Dendritic cell treated with granulocyte-macrophage colony-stimulating factor and Interleukin-4, amounts not matched to agents 40 ng/mL and 50 ng/mL, for 4 days (primary cell): ENCODE measurements at regions not wholly inside any gene's neighbourhood (a gene's known extent, or its start where the extent isn't known, plus 50 kb on each side); places are given as distances from the start of the nearest gene placed in this dataset.

Experiments used
- H3K27ac Mint-ChIP-seq: one replicate; pipeline ENCODE4 v1.8.0; 2022; ENCODE audit warnings: mild to moderate bottlenecking, mixed read lengths
- H3K27me3 Mint-ChIP-seq: one replicate; pipeline ENCODE4 v1.8.0; 2022; ENCODE audit warnings: mild to moderate bottlenecking, mixed read lengths
- H3K36me3 Mint-ChIP-seq: one replicate; pipeline ENCODE4 v1.8.0; 2022; ENCODE audit warnings: low read depth, mixed read lengths
- H3K4me1 Mint-ChIP-seq: one replicate; pipeline ENCODE4 v1.8.0; 2022; ENCODE audit warnings: low read depth, mixed read lengths
- H3K4me3 Mint-ChIP-seq: one replicate; pipeline ENCODE4 v1.8.0; 2022; ENCODE audit warnings: mild to moderate bottlenecking, moderate library complexity, mixed read lengths
- H3K9me3 Mint-ChIP-seq: one replicate; pipeline ENCODE4 v1.8.0; 2022; ENCODE audit warnings: mixed read lengths
- intact Hi-C: fragments of 100-400 bp; cut with micrococcal nuclease; formaldehyde crosslinking; loops from one replicate; pipeline ENCODE4 v1.15.0; 2022

- H3K27me3 Mint-ChIP-seq, result peaks cover 2% of the 10 kb centered on the region
- H3K27ac Mint-ChIP-seq, result no peak overlapping the region
- no peaks in the 10 kb centered on the region for H3K36me3 Mint-ChIP-seq
- H3K4me1 Mint-ChIP-seq, result no peaks in the 10 kb centered on the region
- H3K9me3 Mint-ChIP-seq, result peaks cover 9% of the 10 kb centered on the region
- intact Hi-C loops, result no loop called here
- H3K4me3 Mint-ChIP-seq, result no peak overlapping the region
Observed at GRCh38 chr18:1468550-1468949, 563.9 kb downstream of the ADCYAP1 start.

- Mint-ChIP-seq H3K9me3 (no peaks in the 10 kb centered on the region), H3K27ac (no peak overlapping the region), H3K36me3 (no peaks in the 10 kb centered on the region), H3K4me1 (no peaks in the 10 kb centered on the region), H3K4me3 (no peak overlapping the region), H3K27me3 (peaks cover 2% of the 10 kb centered on the region)
- intact Hi-C loops, result no loop called here
Observed at GRCh38 chr18:1475867-1476266, 571.2 kb downstream of the ADCYAP1 start.

DNA sequence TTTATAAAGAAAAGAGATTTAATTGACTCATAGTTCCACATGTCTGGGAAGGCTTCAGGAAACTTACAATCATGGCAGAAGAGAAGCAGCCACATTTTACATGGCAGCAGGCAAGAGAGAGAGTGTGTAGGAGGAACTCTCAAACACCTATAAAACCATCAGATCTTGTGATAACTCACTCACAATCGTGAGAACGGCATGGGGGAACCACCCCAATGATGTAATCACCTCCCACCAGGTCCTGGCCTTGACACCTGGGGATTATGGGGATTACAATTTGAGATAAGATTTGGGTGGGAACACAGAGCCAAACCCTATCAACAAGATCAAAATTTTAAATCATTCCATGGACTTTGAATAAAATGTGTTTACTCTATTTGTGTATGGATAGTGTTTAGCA lies 575.6 kb downstream of the ADCYAP1 start:
- H3K4me1 Mint-ChIP-seq, result no peaks in the 10 kb centered on the region
- H3K27ac Mint-ChIP-seq, result no peak overlapping the region
- H3K27me3 Mint-ChIP-seq, result no peaks in the 10 kb centered on the region
- H3K4me3 Mint-ChIP-seq, result no peak overlapping the region
- H3K9me3 Mint-ChIP-seq, result no peaks in the 10 kb centered on the region
- H3K36me3 Mint-ChIP-seq, result no peaks in the 10 kb centered on the region
- intact Hi-C loops, result no loop called here

DNA sequence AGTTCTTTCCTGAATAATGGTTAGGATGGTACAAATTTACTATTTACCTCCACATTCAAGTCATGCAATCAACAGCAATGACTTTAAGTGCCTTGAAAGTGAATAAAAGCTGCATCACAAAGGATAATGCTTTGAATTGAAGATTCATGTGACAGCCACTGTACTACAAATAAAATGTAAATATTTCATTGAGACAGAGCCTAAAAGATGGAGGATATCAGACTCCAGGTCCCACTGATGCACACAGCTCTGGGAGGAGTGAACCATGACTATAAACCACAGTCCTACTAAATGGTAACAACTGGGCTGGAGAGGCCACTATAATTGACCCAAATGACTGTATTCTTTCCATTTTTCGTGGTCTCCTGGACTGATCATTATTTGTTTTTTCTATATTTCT lies 576.9 kb downstream of the ADCYAP1 start:
- no peaks in the 10 kb centered on the region for H3K4me1 Mint-ChIP-seq
- H3K4me3 Mint-ChIP-seq, result no peak overlapping the region
- H3K27me3 Mint-ChIP-seq, result no peaks in the 10 kb centered on the region
- H3K27ac Mint-ChIP-seq, result no peak overlapping the region
- no peaks in the 10 kb centered on the region for H3K36me3 Mint-ChIP-seq
- intact Hi-C loops, result no loop called here
- H3K9me3 Mint-ChIP-seq, result no peaks in the 10 kb centered on the region

DNA sequence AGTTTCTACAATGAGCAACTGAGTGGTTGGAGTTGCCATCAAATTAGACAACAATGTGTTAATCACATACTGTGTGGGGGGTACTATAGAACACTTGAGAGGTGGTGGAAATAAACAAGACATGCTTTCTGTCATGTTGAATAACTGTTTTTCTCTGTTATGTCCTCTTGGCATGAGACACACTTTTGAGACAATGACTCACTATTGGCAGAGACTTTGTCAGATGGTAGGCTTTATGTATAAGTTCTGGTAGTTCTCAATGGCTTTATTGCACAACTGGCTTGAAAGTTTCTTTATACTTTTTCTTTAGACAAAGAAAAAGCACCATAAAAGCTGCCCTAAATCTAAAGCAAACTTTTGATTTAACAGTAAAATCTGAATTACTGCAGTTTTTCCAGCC lies 578.7 kb downstream of the ADCYAP1 start:
- Mint-ChIP-seq H3K27ac (no peak overlapping the region), H3K9me3 (no peaks in the 10 kb centered on the region), H3K4me1 (no peaks in the 10 kb centered on the region), H3K27me3 (no peaks in the 10 kb centered on the region), H3K36me3 (no peaks in the 10 kb centered on the region), H3K4me3 (no peak overlapping the region)
- intact Hi-C loops, result no loop called here

- Mint-ChIP-seq H3K27ac (no peak overlapping the region), H3K4me3 (no peak overlapping the region), H3K27me3 (no peaks in the 10 kb centered on the region), H3K36me3 (no peaks in the 10 kb centered on the region), H3K4me1 (no peaks in the 10 kb centered on the region), H3K9me3 (no peaks in the 10 kb centered on the region)
- intact Hi-C loops, result no loop called here
Observed at GRCh38 chr18:1487457-1487856, 582.8 kb downstream of the ADCYAP1 start.

DNA sequence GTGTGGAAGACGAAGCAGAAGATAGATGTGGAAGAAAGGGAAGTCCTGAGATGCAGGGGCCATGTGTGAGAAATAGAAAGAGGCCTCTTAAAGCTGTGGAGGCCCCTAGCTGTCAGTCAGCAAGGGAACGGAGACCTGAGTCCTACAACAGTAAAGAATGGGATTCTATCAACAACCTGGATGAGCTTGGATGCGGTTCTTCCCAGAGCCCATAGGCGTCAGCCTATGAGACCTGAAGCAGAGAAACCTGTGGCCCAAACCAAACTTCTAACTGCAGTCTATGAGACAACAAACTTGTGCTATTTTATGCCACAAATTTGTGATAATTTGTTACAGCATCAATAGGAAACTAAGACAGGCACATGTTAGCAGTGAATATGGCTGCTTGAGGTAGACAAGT lies 583.7 kb downstream of the ADCYAP1 start:
- intact Hi-C loops, result no loop called here
- H3K4me3 Mint-ChIP-seq, result no peak overlapping the region
- no peaks in the 10 kb centered on the region for H3K36me3 Mint-ChIP-seq
- H3K9me3 Mint-ChIP-seq, result no peaks in the 10 kb centered on the region
- H3K27me3 Mint-ChIP-seq, result no peaks in the 10 kb centered on the region
- no peaks in the 10 kb centered on the region for H3K4me1 Mint-ChIP-seq
- H3K27ac Mint-ChIP-seq, result no peak overlapping the region

DNA sequence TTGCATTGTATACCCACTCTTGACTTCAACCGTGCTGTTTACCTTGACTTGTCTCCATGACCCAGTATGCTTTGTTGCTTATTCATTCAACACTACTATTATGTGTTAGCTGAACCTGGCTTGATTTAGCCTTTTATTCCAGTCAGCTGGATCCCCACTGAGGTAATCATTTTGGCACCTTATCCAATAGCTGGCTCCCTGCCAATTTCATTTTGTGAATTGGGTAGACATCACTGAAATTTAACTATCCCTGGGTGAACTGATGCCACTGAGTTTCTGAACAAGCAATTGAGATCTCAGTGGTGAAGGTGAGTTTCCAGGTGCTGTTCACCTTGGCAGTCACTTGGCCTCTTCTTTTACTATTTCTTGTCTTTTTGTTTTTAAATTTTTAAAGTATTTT lies 584.3 kb downstream of the ADCYAP1 start:
- intact Hi-C loops, result no loop called here
- Mint-ChIP-seq H3K9me3 (no peaks in the 10 kb centered on the region), H3K27me3 (no peaks in the 10 kb centered on the region), H3K36me3 (no peaks in the 10 kb centered on the region), H3K27ac (no peak overlapping the region), H3K4me3 (no peak overlapping the region), H3K4me1 (no peaks in the 10 kb centered on the region)

GRCh38 chr18:1495387-1495786 lies 590.7 kb downstream of the ADCYAP1 start:
- Mint-ChIP-seq H3K36me3 (no peaks in the 10 kb centered on the region), H3K9me3 (peaks cover 20% of the 10 kb centered on the region), H3K27ac (no peak overlapping the region), H3K27me3 (no peaks in the 10 kb centered on the region), H3K4me3 (no peak overlapping the region), H3K4me1 (no peaks in the 10 kb centered on the region)
- intact Hi-C loops, result no loop called here

DNA sequence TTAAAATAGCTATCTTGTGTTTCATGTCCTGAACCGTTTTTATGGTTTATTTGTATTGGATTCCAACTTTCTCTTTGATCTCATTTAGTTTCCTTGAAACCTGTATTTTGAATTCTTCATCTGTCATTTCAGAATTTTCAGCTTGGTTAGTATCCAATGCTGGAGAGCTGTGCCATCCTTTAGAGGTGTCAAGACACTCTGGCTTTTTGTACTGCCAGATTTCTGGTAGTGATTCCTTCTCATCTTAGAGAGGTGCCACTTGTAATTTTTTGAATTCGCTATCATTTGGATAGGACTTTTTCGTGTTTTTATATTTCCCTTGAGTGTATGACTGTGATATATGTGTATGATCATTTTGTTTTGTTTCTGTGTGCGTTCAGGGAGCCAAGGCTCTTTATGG lies 591.4 kb downstream of the ADCYAP1 start:
- no peaks in the 10 kb centered on the region for H3K36me3 Mint-ChIP-seq
- intact Hi-C loops, result no loop called here
- H3K4me3 Mint-ChIP-seq, result no peak overlapping the region
- peaks cover 20% of the 10 kb centered on the region for H3K9me3 Mint-ChIP-seq
- H3K27me3 Mint-ChIP-seq, result no peaks in the 10 kb centered on the region
- no peak overlapping the region for H3K27ac Mint-ChIP-seq
- H3K4me1 Mint-ChIP-seq, result no peaks in the 10 kb centered on the region

DNA sequence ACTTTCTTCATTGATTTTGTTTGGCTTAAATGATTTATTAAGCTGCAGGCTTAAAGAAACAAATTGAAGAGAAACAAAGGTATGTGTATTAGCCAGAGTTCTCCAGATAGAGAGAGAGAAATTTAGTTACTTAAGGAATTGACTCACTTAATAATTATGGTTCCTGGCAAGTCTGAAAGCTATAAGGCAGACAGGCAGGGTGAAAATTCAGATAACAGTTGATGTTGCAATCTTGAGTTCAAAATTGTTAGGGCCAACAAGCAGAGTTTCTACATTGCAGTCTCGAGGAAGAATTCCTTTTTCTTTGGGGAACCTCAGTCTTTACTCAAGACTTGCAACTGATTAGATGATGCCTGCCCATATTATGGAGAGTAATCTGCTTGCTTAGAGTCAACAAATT lies 593.5 kb downstream of the ADCYAP1 start:
- Mint-ChIP-seq H3K36me3 (no peaks in the 10 kb centered on the region), H3K4me3 (no peak overlapping the region), H3K4me1 (no peaks in the 10 kb centered on the region), H3K9me3 (peaks cover 20% of the 10 kb centered on the region), H3K27ac (no peak overlapping the region), H3K27me3 (no peaks in the 10 kb centered on the region)
- intact Hi-C loops, result no loop called here

DNA sequence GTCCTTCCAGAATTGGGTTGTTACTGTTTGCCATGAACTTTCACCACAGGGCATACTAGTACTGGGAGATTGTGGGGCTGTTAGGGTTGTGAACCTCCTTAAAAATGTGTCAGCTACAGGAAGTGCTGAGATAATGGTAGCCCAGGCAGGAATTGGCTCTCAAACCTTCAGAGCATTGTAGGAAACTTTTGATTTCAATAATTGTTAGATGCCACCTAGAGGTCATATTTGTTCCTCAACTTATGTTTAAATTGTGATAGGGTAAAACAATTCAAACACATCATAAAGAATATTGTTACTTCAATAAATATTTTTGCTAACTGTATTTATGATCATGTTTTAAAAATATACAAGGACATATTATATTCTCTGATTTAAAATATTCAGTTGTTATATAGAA lies 594.6 kb downstream of the ADCYAP1 start:
- Mint-ChIP-seq H3K36me3 (no peaks in the 10 kb centered on the region), H3K27ac (no peak overlapping the region), H3K4me1 (no peaks in the 10 kb centered on the region), H3K27me3 (no peaks in the 10 kb centered on the region), H3K4me3 (no peak overlapping the region), H3K9me3 (peaks cover 20% of the 10 kb centered on the region)
- intact Hi-C loops, result no loop called here

DNA sequence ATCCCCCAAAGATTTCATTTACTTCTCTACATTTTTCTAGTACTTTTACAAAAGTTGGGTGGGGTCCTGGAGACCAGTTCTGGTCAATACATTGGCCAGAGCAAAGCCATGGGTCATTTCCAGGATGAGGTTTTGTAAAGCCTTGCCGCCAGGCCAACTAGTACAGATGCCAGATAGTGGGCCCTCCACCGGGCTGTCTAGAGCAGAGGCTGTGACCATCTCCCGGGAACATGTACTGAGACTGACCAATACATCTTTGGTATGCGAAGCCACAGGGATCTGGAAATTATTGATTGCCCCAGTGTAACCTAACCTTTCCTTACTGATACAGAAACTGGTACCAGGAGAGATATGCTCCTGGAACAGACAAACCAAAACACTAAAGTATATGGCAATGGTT lies 599.2 kb downstream of the ADCYAP1 start:
- Mint-ChIP-seq H3K36me3 (no peaks in the 10 kb centered on the region), H3K9me3 (no peaks in the 10 kb centered on the region)

DNA sequence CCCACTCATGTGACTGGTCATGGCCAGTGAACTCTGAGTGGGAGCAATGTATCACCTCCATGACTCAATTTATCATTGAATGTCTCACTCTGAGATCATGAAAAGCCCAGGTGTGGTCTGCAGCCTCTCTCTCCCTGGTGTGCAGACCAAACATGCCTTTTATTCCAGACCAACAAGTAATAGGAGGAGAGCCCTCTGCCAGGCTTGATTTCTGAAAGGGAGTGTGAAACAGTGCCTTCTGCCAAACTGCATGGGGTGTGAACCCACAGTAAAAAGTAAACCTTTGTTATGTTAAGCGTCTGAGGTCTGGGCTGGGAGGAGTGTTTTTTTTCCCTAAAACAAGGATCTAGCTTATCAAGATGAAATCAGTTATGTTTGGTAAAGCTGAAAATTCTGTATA lies 601.2 kb downstream of the ADCYAP1 start:
- no peak overlapping the region for H3K4me3 Mint-ChIP-seq
- no peak overlapping the region for H3K27ac Mint-ChIP-seq
- no peaks in the 10 kb centered on the region for H3K27me3 Mint-ChIP-seq
- no peaks in the 10 kb centered on the region for H3K9me3 Mint-ChIP-seq
- intact Hi-C loops, result no loop called here
- no peaks in the 10 kb centered on the region for H3K36me3 Mint-ChIP-seq
- no peaks in the 10 kb centered on the region for H3K4me1 Mint-ChIP-seq

More for the DNA sequence above, 599.2 kb downstream of the ADCYAP1 start:
- no peak overlapping the region for H3K4me3 Mint-ChIP-seq
- no peaks in the 10 kb centered on the region for H3K4me1 Mint-ChIP-seq
- no peak overlapping the region for H3K27ac Mint-ChIP-seq
- intact Hi-C loops, result no loop called here
- H3K27me3 Mint-ChIP-seq, result no peaks in the 10 kb centered on the region

GRCh38 chr18:1510542-1511179 lies 606.0 kb downstream of the ADCYAP1 start:
- Mint-ChIP-seq H3K27me3 (no peaks in the 10 kb centered on the region), H3K4me1 (no peaks in the 10 kb centered on the region), H3K9me3 (peaks cover 9% of the 10 kb centered on the region), H3K36me3 (no peaks in the 10 kb centered on the region), H3K27ac (no peak overlapping the region), H3K4me3 (no peak overlapping the region)
- intact Hi-C loops, result no loop called here
